Embryonic facial prominence (tissue), 1 donor: ENCODE measurements at regions not wholly inside any gene's neighbourhood (a gene's known extent, or its start where the extent isn't known, plus 50 kb on each side); places are given as distances from the start of the nearest gene placed in this dataset.

Experiments
- DNase-seq: peaks from one replicate; pipeline ENCODE4 v3.0.0-alpha.2; 2016; ENCODE audit errors: extremely low spot score

DNA sequence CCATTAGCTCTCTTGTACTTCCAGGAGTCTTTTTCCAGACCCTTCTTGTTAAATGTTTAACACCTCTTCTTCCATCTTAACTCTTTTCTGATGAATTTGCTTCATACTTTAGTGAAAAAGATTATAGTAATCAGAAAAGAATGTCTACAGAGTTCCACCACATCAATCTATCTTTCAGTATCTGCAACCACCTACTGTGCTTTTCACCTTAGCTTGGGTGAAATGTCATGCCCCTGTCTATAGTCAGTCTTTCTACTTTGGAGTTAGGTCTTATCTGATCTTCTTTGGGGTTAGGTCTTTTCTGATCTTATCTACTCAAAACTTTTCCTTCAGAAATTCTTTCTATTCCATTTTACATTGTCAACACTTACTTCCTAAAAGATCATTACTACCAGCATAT is 1310.2 kb downstream of the PCDH7 start:
- DNase-seq, result no peak

DNA sequence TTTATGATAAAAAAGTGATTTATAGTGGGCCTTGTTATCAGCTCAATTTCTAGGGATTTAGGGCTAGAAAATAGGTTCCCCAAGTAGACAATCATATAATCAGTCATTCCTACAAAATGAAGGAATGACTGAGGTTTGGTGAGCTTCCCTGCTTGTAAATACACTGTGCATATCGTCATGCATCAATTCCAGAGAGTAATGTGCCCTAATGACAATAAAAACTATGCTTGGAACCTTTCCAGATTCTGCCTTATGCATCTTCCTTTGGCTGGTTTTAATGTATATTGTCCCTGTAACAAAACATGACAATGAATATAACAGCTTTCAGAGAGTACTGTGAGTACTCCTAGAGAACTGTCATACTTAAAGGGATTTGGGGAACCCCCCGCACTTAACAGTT is 1310.9 kb downstream of the PCDH7 start:
- DNase-seq, result no peak

DNA sequence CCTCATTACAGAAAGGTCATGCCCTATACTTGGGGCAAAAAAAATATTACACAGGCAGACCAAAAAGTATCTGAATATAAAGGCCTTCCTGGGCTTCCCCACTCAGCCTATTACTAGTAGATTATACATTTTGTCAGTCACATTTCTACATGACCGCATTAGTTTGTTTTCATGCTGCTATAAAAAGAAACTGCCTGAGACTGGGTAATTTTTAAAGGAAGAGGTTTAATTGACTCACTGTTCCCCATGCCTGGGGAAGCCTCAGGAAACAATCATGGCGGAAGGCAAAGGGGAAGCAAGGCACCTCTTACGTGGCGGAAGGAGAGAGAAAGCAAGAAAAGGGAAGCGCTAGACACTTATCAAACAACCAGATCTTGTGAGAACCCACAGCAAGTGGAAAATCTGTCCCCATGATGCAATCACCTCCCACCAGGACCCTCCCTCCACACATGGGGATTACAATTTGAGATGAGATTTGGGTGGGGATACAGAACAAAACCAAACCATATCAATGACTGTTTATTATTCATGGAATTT is 1312.0 kb downstream of the PCDH7 start:
- no peak for DNase-seq

DNA sequence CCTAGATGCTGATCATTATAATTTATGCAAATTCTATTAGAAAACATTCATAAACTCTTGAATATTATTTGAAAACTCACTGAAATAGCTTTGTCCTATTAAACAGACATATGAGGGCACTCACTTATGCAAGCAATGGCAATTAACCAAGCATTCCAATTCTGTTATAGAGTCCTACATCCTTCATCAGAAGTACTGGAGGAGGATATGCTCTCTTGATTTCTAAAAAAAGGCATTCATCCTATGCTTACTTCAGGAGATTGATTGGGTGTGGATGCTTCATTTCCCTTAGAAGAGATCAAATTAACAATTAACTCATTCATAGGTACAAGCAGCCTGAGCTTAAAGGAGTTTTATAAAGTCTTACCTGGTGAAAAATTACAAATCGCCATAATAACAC is 1317.2 kb downstream of the PCDH7 start:
- DNase-seq, result no peak

DNA sequence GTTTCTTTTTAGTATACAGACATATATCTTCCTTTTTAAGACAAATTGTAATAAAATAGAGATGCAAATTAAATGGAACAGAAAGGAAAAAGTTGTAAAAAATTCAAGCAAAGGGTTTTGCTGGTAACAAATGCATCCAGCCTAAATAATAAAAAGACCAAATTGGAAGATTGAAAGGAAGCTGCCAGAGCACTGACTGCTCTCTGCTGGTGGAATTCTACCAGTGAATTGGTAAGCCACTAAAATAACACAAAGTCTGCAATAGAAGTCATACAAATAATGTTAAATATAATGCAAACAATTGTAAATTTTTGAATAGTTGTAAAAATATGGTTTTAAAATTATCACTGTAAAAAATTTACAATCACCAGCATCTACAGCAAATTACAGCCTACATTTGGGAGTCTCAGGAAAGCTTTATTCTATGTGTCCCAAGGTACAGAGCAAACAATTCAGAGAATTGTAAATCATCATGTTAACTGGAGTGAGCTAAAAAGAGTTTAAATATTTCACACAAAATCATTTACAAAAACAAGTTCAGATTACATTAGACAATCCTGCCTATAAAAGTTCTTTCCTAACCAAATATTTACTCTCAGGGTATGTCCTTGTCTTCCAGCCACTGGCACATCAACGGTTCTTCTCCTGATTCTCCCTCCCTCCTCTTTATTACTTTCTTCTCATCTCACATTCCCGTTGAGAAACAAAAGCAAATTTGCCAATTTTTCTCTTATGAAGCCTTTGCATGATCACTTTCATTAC is 1322.5 kb downstream of the PCDH7 start:
- DNase-seq, result no peak

DNA sequence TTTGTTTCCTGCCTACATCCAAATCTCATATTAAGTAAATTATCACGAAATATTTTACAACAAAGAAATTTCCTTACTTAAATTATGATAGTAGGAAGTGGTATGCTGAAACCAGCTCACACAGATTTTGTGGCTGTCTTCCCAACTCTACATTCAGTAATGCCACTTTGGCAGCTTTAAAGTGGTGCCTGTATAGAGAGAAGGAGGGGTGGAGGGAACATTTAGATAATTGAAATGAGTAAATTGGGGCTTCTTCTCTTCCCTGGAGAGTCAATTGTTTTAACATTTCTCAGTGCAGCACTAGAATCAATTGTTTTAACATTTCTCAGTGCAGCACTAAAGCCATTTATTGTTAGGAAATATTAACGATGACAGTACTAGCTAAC is 1323.1 kb downstream of the PCDH7 start:
- no peak for DNase-seq

DNA sequence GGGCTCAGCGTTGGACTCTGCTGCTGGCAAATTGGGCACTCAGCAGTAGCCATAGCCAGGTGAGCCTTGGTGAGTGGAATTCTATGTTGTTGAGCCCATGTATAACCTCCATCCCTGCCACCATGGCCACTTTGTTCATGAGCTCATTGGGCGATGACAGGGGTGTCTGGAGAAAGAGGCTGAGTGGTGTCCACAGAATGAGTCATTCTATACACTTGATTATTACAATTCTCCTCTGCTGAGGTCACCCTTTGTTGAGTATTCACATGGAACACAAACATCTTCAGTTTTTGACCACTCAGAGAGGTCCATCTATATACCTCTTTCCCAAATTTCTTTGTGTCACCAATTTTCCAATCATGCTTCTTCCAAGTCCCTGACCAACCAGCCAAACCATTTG is 1341.7 kb downstream of the PCDH7 start:
- DNase-seq, result no peak

DNA sequence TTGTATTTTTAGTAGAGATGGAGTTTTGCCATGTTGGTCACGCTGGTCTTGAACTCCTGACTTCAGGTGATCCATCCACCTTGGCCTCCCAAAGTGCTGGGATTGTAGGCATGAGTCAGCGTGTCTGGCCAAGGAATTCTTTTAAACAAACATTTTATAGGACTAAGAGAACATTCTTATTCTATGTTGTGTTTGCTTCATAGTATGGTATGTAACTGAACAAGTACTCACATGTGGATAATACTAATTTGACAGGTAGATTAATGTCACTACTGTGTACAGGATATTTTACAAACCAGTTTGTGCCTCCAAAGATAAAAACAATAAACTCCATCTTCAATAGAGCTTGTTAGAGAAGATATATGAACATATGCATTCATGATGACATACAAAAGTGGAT is 1353.4 kb downstream of the PCDH7 start:
- no peak for DNase-seq

DNA sequence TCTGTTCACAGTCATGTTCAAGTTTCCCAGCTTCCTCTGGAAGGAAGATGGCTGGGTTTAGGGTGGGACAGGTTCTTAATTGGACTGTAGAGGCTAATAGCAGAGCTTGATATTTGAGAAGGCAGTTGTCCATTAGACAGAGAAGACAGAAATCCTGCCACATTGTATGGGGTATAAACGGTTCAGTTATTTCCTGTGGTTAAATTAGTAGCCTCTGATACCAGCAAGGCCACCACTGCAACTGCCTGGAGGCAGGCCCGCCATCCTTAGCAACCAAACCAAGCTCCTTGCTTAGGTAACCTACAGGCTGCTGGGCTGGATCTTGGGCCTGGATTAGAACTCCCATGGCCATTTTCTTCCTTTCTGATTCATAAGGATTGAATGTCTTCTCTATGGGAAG is 1367.0 kb downstream of the PCDH7 start:
- no peak for DNase-seq

DNA sequence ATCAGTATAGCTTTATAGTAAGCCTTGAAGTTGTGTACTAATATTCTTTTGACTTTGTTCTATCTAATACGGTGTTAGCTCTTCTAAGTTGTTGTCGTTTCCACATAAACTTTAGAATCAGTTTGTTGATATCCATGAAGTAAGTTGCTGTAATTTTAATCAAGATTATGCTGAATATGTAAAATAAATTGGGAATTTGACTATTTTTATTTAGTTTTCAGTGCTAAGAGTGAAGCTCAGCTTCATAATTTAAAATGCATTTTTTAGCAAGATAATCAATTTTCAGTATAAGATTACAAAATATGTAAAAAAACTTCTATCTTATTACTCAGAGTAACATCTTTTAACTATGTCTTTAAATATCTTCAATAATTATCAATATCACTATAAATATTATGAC is 1374.8 kb downstream of the PCDH7 start:
- no peak for DNase-seq

DNA sequence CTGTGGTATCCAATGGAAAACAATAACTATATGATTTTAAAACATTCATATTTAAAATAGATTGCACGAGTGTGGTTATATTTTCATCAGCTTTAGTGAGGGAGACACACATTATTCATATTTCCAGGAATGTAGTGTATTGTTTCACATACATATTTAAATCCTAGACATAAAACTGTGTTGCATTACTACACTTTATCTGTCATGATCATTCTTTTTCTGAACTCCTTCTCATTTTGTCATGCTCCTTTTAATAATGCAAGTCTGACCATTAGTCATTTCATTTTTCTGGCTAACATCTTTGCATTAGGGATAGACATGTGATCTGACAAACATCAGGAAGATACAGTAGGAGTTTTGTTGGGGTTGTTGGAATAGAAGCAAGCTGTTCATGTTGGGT is 1382.7 kb downstream of the PCDH7 start:
- no peak for DNase-seq

DNA sequence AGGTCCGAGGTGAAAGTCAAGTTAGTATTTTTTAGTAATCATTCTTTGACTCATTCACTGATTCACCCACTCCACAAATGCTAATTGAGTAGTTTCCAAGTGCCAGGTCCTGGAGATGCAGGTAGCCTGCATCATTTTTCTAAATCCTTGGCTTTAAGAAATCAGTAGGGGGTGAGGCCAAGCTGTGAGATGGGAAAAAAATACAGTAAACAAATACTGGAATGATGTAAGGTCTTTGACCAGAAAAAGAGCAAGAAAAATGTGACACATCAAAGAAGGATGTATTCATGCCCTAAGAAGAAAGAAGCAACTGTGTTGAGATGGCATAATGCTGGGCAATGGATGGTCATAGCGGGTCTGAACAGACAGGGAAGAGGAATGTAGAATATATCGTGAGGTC is 1386.6 kb downstream of the PCDH7 start:
- DNase-seq, result no peak

DNA sequence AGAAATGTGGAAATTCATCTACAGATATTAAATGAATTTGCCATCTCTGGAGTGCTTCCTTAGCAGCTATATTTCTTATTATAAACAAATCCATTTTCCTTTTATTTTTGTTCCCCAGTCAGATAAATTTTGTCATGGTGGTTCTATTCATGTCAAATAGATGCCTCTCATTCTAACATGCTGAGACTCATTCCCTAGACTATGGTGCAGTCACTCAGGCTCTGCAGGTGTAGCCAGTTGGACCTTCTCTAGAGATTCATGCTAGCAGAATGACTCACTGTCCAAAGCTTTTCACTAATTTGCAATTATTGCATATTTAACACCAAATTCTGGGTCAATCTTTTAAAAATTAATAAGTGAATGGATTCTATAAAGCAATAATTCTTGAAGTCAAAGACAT is 1392.7 kb downstream of the PCDH7 start:
- DNase-seq, result no peak

DNA sequence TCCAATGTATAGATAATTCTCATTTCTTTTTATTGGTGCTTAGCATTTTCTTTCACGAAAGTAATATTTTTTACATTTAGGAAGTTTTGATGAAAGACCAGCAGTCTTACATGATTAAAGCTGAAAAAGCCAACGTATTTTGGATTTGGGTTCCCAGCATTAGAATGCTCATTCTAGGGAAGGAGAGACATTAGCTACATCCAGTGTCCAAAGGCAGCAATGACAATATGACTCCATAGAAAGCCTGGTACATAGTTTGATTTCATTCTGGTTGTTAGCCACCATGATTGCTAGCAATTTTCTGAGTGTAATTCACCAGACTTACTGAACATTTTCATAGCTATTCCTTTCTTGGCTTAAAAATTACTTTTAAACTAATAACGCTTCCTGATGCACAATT is 1397.5 kb downstream of the PCDH7 start:
- no peak for DNase-seq

DNA sequence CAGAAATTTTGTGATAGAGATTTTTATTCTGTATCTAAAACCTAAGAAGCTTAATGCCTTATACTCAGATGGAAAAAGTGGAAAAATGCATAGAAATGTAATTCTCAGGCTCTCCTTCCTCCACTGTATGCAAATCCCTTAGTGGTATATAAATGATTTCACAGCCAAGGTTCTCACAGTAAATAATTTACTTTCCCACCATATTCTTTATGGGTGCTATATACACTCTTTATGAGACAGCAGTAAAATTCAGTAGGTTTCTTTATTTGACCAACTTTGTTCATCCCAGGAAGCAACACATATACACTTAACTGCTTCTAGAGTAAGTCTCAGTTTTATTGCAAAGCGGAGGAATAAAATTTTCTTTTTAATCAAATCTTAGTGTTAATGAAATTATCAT is 1399.7 kb downstream of the PCDH7 start:
- no peak for DNase-seq

DNA sequence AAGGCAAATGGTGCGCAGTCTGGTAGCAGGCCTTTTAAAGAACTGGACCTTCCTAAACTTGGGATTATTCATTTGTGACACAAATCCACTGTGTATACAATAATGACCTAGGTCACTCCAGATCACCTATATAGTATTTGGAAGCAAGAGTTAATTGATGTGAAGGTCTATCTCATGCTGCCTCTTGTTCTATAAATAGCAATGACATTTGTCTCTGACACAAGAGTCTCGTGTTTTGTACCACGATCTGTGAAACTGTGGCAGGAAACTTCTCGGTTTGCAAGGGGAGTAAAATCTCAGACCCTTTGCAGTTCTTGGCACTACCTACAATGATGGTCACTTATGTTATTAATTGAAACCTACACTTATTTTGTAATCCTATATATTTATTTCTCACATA is 1408.4 kb downstream of the PCDH7 start:
- DNase-seq, result no peak

DNA sequence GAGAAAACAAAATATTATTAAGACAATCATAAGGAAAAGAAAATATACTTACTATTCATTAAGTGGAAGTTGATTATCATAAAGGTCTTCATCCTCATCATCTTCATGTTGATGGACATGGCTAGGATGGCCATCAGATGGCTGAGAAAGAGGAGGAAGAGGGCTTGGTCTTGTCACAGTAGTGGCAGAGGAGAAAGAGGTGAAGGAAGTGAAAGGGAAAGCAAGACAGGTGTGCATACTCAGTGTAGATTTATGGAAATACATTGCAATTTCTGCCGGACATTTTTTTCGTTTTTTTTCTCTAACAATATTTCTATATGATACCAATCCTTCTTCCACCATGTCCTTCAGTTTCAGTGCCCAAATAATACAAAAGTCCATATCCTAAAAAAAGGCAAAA is 1409.8 kb downstream of the PCDH7 start:
- DNase-seq, result no peak

DNA sequence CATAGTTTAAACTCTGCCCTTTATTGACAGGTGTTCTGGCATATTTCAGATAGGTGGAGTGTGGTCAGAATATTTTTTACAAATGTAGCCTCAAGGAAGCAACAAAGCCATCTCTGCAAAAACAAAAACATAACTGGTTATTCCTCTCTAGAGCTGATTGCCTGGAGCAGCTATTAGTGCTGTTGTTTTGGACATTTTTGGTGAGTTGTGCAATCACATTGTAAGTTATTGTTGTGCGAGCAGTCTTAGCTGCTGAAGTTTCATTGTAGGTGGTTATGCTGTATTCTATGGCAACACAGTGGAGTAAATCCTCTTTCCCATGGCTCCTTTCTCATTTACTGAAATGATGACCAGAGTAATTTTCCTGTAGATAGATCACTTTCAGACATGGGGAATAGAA is 1413.0 kb downstream of the PCDH7 start:
- no peak for DNase-seq

DNA sequence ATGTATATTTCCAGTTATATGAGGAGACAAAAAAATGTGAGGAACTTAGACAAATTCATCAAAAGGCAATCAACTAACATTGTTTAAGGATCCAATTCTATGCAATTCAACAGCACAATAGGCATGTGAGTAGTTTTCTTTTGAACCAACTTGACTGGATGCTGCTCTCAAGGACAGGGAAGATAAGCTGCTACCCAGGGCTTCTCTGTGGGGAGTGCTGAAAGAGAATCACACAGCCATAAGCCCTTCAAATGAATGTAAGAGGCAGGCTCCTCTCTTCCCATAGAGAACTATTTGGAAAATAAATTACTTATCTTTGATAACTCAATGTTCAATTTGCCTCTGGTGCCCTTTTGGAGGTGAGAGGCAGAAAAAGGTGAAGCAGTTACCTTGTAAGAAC is 1413.6 kb downstream of the PCDH7 start:
- no peak for DNase-seq

DNA sequence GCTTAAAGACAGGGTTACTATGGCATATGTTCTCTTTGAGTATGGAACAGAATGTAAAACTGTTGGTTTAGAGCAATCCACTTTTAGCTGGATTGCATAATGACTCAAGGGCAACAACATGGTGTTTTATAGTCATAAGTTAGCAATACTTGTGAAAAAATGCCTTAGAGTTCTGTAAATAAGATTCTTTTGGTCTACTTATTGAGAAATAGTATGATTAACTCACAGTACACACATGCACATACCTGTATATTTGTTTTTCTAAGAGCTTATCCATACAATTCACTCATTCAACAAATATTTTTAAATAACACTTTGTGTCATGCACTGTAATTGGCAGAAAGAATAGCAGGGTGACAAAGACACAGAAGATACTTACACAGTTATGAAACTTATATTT is 1415.5 kb downstream of the PCDH7 start:
- DNase-seq, result no peak

DNA sequence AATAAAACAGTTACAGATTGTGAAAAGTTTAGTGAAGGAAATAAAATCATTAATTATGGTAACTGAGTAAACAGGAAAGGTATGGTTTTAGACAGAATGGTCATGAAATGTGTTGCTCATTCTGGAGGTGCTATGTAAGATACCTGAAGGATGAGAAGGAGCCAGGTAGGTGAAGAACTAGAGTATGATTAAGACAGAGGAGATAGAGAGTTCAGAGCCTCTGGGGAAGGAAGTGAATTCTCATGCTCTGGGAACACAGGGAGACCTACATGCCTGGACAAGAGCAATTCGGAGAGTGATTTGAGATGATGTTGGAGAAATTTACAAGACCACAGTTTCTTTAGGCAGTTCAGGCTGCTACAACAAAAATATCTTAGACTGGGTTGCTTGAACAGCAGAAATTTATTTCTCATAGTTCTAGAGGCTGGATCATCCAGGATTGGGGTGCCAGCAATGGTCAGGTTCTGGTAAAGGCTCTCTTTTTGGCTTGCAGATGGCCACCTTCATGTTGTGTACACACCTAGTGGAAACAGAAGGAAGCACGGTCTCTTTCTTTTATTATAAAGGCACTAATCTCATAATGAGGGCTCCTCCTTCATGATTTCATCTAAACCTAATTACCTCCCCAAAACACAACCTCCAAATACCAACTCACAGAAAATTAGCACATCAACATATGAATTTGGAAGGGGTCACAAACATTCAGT is 1416.1 kb downstream of the PCDH7 start:
- no peak for DNase-seq

DNA sequence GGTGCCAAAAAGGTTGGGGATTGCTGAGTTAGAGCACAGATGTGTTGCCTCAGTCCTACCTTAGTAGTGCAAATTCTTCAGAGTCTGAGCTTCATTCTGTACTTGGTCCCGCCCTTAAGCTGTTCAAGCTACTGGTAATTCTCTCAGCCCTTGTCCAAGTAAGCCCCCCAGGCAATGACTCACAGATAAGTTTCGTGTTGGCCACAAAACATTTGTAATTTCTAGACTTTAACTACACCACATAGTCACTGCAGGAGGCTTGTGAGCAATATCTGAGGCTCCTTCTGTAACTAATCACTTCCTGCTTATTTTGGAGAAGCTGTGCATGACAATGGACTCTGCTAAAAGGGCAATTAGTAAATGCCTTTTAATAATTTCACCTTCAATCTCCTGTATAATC is 1420.5 kb downstream of the PCDH7 start:
- no peak for DNase-seq

DNA sequence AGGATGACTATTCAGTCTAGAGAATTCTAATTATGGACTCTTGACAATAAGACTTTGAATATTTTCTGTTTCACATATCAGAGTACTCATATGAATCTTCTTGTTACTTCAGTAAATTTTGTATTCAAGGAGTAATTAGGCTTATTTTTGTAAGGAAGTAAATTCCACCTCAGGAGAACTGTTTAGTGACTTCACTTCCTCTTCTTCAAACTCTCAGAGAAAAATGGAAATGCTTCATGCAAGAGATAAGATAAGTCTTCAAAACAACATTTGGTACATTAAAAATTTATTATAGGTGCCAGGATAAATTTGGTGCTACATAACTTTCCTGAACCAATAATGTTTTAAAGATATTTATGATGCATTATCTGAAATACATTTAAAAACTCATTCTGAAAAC is 1421.9 kb downstream of the PCDH7 start:
- DNase-seq, result no peak

DNA sequence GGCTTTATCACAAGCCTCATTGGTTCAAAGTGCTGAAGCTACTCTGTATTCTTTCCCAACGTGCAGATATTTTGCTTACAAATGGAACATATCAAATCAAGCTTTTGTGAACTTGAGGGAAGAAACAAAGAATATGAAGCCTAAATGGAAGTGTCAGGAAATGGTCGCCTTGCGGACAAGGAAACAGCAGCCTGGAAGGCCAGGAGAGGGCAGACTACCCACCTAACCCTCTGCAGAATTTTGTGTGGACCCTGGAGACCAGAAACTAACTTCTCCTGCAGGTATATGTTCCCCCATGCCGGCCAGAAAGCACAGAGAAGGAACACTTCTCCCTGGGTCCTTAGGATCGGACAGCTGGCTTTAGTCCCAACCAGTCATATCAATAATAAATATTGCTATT is 1425.8 kb downstream of the PCDH7 start:
- no peak for DNase-seq
